Astrocyte (in vitro differentiated cells and primary cell): ENCODE measurements at regions not wholly inside any gene's neighbourhood (a gene's known extent, or its start where the extent isn't known, plus 50 kb on each side); places are given as distances from the start of the nearest gene placed in this dataset.

Experiments
- EZH2 ChIP-seq: IDR thresholded peaks from 2 replicates; pipeline ENCODE4 v1.6.1; 2012; ENCODE audit warnings: mild to moderate bottlenecking, low read length, inconsistent platforms; ENCODE audit not compliant: insufficient read depth
- TF ChIP-seq, protein P1 (sequence below): IDR thresholded peaks from 2 replicates; pipeline ENCODE4 v1.5.1; 2011; ENCODE audit warnings: low read depth, mild to moderate bottlenecking, inconsistent platforms, low read length, moderate library complexity; ENCODE audit not compliant: insufficient read depth

DNA sequence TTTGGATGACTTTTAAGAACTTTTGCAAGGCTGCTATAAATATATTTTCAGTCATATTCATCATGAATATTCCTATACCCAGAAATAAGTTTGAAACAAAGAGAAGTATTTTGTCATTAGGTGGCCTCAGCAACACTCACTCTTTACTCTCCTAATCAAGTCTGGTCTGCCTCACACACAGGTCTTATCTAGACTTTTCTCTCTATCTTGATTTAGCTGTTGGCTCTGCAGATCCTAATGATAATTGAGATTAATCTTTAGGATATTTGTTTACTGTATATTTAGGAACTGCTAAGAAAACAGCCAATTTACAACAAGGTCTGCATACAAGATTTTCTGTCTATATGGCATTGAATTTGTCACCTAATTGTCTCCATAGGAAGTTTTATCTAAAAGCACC, 297.6 kb downstream of the PTEN start:
- TF ChIP-seq, protein P1, sequence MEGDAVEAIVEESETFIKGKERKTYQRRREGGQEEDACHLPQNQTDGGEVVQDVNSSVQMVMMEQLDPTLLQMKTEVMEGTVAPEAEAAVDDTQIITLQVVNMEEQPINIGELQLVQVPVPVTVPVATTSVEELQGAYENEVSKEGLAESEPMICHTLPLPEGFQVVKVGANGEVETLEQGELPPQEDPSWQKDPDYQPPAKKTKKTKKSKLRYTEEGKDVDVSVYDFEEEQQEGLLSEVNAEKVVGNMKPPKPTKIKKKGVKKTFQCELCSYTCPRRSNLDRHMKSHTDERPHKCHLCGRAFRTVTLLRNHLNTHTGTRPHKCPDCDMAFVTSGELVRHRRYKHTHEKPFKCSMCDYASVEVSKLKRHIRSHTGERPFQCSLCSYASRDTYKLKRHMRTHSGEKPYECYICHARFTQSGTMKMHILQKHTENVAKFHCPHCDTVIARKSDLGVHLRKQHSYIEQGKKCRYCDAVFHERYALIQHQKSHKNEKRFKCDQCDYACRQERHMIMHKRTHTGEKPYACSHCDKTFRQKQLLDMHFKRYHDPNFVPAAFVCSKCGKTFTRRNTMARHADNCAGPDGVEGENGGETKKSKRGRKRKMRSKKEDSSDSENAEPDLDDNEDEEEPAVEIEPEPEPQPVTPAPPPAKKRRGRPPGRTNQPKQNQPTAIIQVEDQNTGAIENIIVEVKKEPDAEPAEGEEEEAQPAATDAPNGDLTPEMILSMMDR: no peak
- TF ChIP-seq EZH2: no peak
